OCI-M2 (cell line): ENCODE measurements at regions not wholly inside any gene's neighbourhood (a gene's known extent, or its start where the extent isn't known, plus 50 kb on each side); places are given as distances from the start of the nearest gene placed in this dataset.

ENCODE experiments used
- DNase-seq: peaks from one replicate; lab custom pipeline; 2025; ENCODE audit not compliant: unreplicated experiment; lab: John Stamatoyannopoulos, UW

- no peak for DNase-seq
Measured at GRCh38 chr9:113781381-113781780, 94.7 kb upstream of the ZNF618 start.

- no peak for DNase-seq
Measured at GRCh38 chr9:113781896-113782295, 94.2 kb upstream of the ZNF618 start.

- DNase-seq, result no peak
Measured at GRCh38 chr9:113783475-113783874, 92.6 kb upstream of the ZNF618 start.

GRCh38 chr9:113785334-113785733, 90.8 kb upstream of the ZNF618 start:
- DNase-seq, result no peak

GRCh38 chr9:113786071-113786470, 90.0 kb upstream of the ZNF618 start:
- DNase-seq, result no peak

GRCh38 chr9:113787871-113788270, 88.2 kb upstream of the ZNF618 start:
- DNase-seq, result no peak

GRCh38 chr9:113788616-113789330, 87.3 kb upstream of the ZNF618 start:
- no peak for DNase-seq

- no peak for DNase-seq
Measured at GRCh38 chr9:113790093-113790492, 86.0 kb upstream of the ZNF618 start.

- no peak for DNase-seq
Measured at GRCh38 chr9:113793558-113793957, 82.6 kb upstream of the ZNF618 start.

GRCh38 chr9:113794721-113795120, 81.4 kb upstream of the ZNF618 start:
- no peak for DNase-seq

GRCh38 chr9:113795811-113796392, 80.2 kb upstream of the ZNF618 start:
- DNase-seq, result no peak

- DNase-seq, result no peak
Measured at GRCh38 chr9:113796646-113797426, 79.3 kb upstream of the ZNF618 start.

- no peak for DNase-seq
Measured at GRCh38 chr9:113798062-113799030, 77.8 kb upstream of the ZNF618 start.

GRCh38 chr9:113800276-113800675, 75.8 kb upstream of the ZNF618 start:
- no peak for DNase-seq

GRCh38 chr9:113803811-113804589, 72.1 kb upstream of the ZNF618 start:
- DNase-seq, result no peak

- DNase-seq, result no peak
Measured at GRCh38 chr9:113805486-113806132, 70.5 kb upstream of the ZNF618 start.

- DNase-seq, result no peak
Measured at GRCh38 chr9:113807173-113808061, 68.7 kb upstream of the ZNF618 start.
